ENCODE measurements at regions not wholly inside any gene's neighbourhood (a gene's known extent, or its start where the extent isn't known, plus 50 kb on each side); places are given as distances from the start of the nearest gene placed in this dataset.
A peak's percentile ranks its signal among the peaks of the same experiment; 100 is the strongest.

DNA sequence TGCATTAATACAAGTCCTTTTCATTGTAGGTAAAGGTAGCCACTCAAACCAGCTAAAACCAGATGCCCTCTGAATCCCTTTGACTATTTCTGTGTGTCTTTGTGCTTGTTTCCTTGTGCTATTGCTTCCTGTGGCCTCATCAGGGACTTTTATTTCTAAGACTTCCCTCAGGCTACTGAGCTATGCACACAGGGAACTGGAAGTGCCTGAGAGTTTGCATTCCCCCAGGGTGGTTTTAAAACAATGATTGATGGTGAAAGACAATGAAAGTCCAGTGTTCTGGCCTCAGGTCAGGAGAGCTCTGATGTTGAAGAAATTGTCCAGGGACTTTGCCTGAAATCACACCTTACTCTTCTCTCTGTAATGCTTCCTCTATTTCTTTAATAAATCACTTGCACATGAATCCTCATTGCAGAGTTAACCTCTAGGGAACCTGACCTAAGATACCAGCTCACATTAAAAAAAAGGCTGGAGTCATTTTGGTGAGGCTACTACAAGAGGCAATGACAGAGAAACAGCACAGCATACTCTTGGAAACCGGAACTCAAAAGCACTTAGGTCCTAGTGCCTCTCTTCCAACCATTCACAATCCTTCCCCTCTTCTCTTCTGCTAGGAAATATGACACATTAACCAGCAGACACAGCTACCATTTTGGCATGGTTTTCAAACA is 158.1 kb upstream of the NREP start:
- DNase-seq (ENCODE audit: low spot score): no peak
- no peak overlapping the region for H3K14ac ChIP-seq (ENCODE audit: low read length)
- H3K4ac ChIP-seq (ENCODE audit: low read length): no peak overlapping the region
- H4K8ac ChIP-seq (ENCODE audit: low read depth, low read length): no peak overlapping the region
- no peak overlapping the region for H3K4me3 ChIP-seq (ENCODE audit: low read length in 2 of 2)
- no peak overlapping the region for H2BK15ac ChIP-seq (ENCODE audit: low read length)
- H2BK120ac ChIP-seq (ENCODE audit: low read depth, low read length): no peak overlapping the region
- H2BK12ac ChIP-seq (ENCODE audit: low read length): no peak overlapping the region
- H3K18ac ChIP-seq (ENCODE audit: low read length): no peak overlapping the region
- H2BK5ac ChIP-seq (ENCODE audit: low read length): no peak overlapping the region
- no peak overlapping the region for H4K91ac ChIP-seq (ENCODE audit: low read depth, low read length, poor library complexity)
- H3K27me3 ChIP-seq (ENCODE audit: control insufficient read depth in 3 of 3, insufficient read depth in 3 of 3, low read depth in 1 of 3, low read length in 3 of 3): no peaks in the 10 kb centered on the region
- no peak overlapping the region for H3K23ac ChIP-seq (ENCODE audit: low read depth, low read length, poor library complexity)
- no peak overlapping the region for H3K27ac ChIP-seq (replicated peaks; ENCODE audit: low read length)
- no peak overlapping the region for H3K9ac ChIP-seq (ENCODE audit: low read depth, low read length, poor library complexity)
- H2AFZ ChIP-seq (ENCODE audit: low read length): peak overlapping the region; percentile 10
- no peak overlapping the region for H3K4me2 ChIP-seq (ENCODE audit: insufficient read depth, low read length, poor library complexity, severe bottlenecking)
- no peaks in the 10 kb centered on the region for H3K79me1 ChIP-seq (ENCODE audit: low read depth, low read length)
- no peaks in the 10 kb centered on the region for H3K4me1 ChIP-seq (ENCODE audit: control insufficient read depth in 2 of 2, insufficient read depth in 1 of 2, low read depth in 1 of 2, low read length in 2 of 2)
- H3K9me3 ChIP-seq (replicated peaks in 1 of 2; ENCODE audit: control insufficient read depth in 2 of 2, insufficient read depth in 1 of 2, low read depth in 1 of 2, low read length in 2 of 2): no peaks in the 10 kb centered on the region
- no peak overlapping the region for H2AK5ac ChIP-seq (ENCODE audit: low read depth, low read length)
- H3K36me3 ChIP-seq (replicated peaks in 1 of 2; ENCODE audit: control insufficient read depth in 2 of 2, insufficient read depth in 2 of 2, low read length in 2 of 2): no peaks in the 10 kb centered on the region
- no CpG with 5 or more reads among the region's 1 CpG for WGBS, 2 donors (ENCODE audit: extremely low coverage in 2 of 2, insufficient read length in 2 of 2, insufficient replicate concordance in 1 of 2)

GRCh38 chr5:111902436-111902835 is 145.4 kb upstream of the NREP start:
- DNase-seq (ENCODE audit: low spot score): no peak
- H3K27ac ChIP-seq (replicated peaks; ENCODE audit: low read length): no peak overlapping the region

GRCh38 chr5:111901296-111901695 is 144.3 kb upstream of the NREP start:
- Histone ChIP-seq H3K9me3 (replicated peaks in 1 of 2; ENCODE audit: control insufficient read depth in 2 of 2, insufficient read depth in 1 of 2, low read depth in 1 of 2, low read length in 2 of 2) (peaks cover 0 to 6% of the 10 kb centered on the region in 2 donors), H3K4me1 (ENCODE audit: control insufficient read depth in 2 of 2, insufficient read depth in 1 of 2, low read depth in 1 of 2, low read length in 2 of 2) (no peaks in the 10 kb centered on the region), H3K79me1 (ENCODE audit: low read depth, low read length) (no peaks in the 10 kb centered on the region), H4K8ac (ENCODE audit: low read depth, low read length) (no peak overlapping the region), H3K27ac (replicated peaks; ENCODE audit: low read length) (no peak overlapping the region), H2BK12ac (ENCODE audit: low read length) (no peak overlapping the region), H3K9ac (ENCODE audit: low read depth, low read length, poor library complexity) (no peak overlapping the region), H3K27me3 (ENCODE audit: control insufficient read depth in 3 of 3, insufficient read depth in 3 of 3, low read depth in 1 of 3, low read length in 3 of 3) (no peaks in the 10 kb centered on the region), H3K4ac (ENCODE audit: low read length) (no peak overlapping the region), H3K14ac (ENCODE audit: low read length) (no peak overlapping the region), H3K23ac (ENCODE audit: low read depth, low read length, poor library complexity) (no peak overlapping the region), H2AK5ac (ENCODE audit: low read depth, low read length) (no peak overlapping the region), H2BK120ac (ENCODE audit: low read depth, low read length) (no peak overlapping the region), H2BK5ac (ENCODE audit: low read length) (no peak overlapping the region), H4K91ac (ENCODE audit: low read depth, low read length, poor library complexity) (no peak overlapping the region), H2BK15ac (ENCODE audit: low read length) (no peak overlapping the region), H3K18ac (ENCODE audit: low read length) (no peak overlapping the region), H3K4me2 (ENCODE audit: insufficient read depth, low read length, poor library complexity, severe bottlenecking) (no peak overlapping the region), H3K4me3 (ENCODE audit: low read length in 2 of 2) (no peak overlapping the region), H2AFZ (ENCODE audit: low read length) (no peak overlapping the region), H3K36me3 (replicated peaks in 1 of 2; ENCODE audit: control insufficient read depth in 2 of 2, insufficient read depth in 2 of 2, low read length in 2 of 2) (no peaks in the 10 kb centered on the region)
- WGBS, 2 donors (ENCODE audit: extremely low coverage in 2 of 2, insufficient read length in 2 of 2, insufficient replicate concordance in 1 of 2): no CpG with 5 or more reads among the region's 2 CpGs
- DNase-seq (ENCODE audit: low spot score): no peak

More at GRCh38 chr5:111902436-111902835, 145.4 kb upstream of the NREP start:
- H3K4me3 ChIP-seq (ENCODE audit: low read length in 2 of 2): no peak overlapping the region
- WGBS, 2 donors (ENCODE audit: extremely low coverage in 2 of 2, insufficient read length in 2 of 2, insufficient replicate concordance in 1 of 2): no CpG with 5 or more reads among the region's 5 CpGs
- no peak overlapping the region for H2BK15ac ChIP-seq (ENCODE audit: low read length)
- no peak overlapping the region for H3K14ac ChIP-seq (ENCODE audit: low read length)
- H4K91ac ChIP-seq (ENCODE audit: low read depth, low read length, poor library complexity): no peak overlapping the region
- H3K27me3 ChIP-seq (ENCODE audit: control insufficient read depth in 3 of 3, insufficient read depth in 3 of 3, low read depth in 1 of 3, low read length in 3 of 3): no peaks in the 10 kb centered on the region
- H3K4me1 ChIP-seq (ENCODE audit: control insufficient read depth in 2 of 2, insufficient read depth in 1 of 2, low read depth in 1 of 2, low read length in 2 of 2): no peaks in the 10 kb centered on the region
- H3K36me3 ChIP-seq (replicated peaks in 1 of 2; ENCODE audit: control insufficient read depth in 2 of 2, insufficient read depth in 2 of 2, low read length in 2 of 2): no peaks in the 10 kb centered on the region
- no peak overlapping the region for H3K4me2 ChIP-seq (ENCODE audit: insufficient read depth, low read length, poor library complexity, severe bottlenecking)
- peaks cover 0 to 6% of the 10 kb centered on the region in 2 donors for H3K9me3 ChIP-seq (replicated peaks in 1 of 2; ENCODE audit: control insufficient read depth in 2 of 2, insufficient read depth in 1 of 2, low read depth in 1 of 2, low read length in 2 of 2)
- no peak overlapping the region for H2BK120ac ChIP-seq (ENCODE audit: low read depth, low read length)
- H2BK12ac ChIP-seq (ENCODE audit: low read length): no peak overlapping the region
- H3K18ac ChIP-seq (ENCODE audit: low read length): no peak overlapping the region
- H3K23ac ChIP-seq (ENCODE audit: low read depth, low read length, poor library complexity): no peak overlapping the region
- H3K79me1 ChIP-seq (ENCODE audit: low read depth, low read length): no peaks in the 10 kb centered on the region
- H3K4ac ChIP-seq (ENCODE audit: low read length): no peak overlapping the region
- no peak overlapping the region for H2BK5ac ChIP-seq (ENCODE audit: low read length)
- no peak overlapping the region for H2AK5ac ChIP-seq (ENCODE audit: low read depth, low read length)
- H4K8ac ChIP-seq (ENCODE audit: low read depth, low read length): no peak overlapping the region
- H2AFZ ChIP-seq (ENCODE audit: low read length): no peak overlapping the region
- no peak overlapping the region for H3K9ac ChIP-seq (ENCODE audit: low read depth, low read length, poor library complexity)

GRCh38 chr5:111892949-111893348 is 136.0 kb upstream of the NREP start:
- H3K9me3 ChIP-seq (replicated peaks in 1 of 2; ENCODE audit: control insufficient read depth in 2 of 2, insufficient read depth in 1 of 2, low read depth in 1 of 2, low read length in 2 of 2): peaks cover 0 to 2% of the 10 kb centered on the region in 2 donors
- H4K91ac ChIP-seq (ENCODE audit: low read depth, low read length, poor library complexity): no peak overlapping the region
- H2BK15ac ChIP-seq (ENCODE audit: low read length): no peak overlapping the region
- no peaks in the 10 kb centered on the region for H3K4me1 ChIP-seq (ENCODE audit: control insufficient read depth in 2 of 2, insufficient read depth in 1 of 2, low read depth in 1 of 2, low read length in 2 of 2)
- H3K18ac ChIP-seq (ENCODE audit: low read length): no peak overlapping the region
- DNase-seq (ENCODE audit: low spot score): no peak
- no peak overlapping the region for H3K27ac ChIP-seq (replicated peaks; ENCODE audit: low read length)
- H2BK5ac ChIP-seq (ENCODE audit: low read length): no peak overlapping the region
- no peaks in the 10 kb centered on the region for H3K27me3 ChIP-seq (ENCODE audit: control insufficient read depth in 3 of 3, insufficient read depth in 3 of 3, low read depth in 1 of 3, low read length in 3 of 3)
- H3K79me1 ChIP-seq (ENCODE audit: low read depth, low read length): no peaks in the 10 kb centered on the region
- H3K4ac ChIP-seq (ENCODE audit: low read length): no peak overlapping the region
- no peak overlapping the region for H3K14ac ChIP-seq (ENCODE audit: low read length)
- no peak overlapping the region for H3K4me2 ChIP-seq (ENCODE audit: insufficient read depth, low read length, poor library complexity, severe bottlenecking)
- no peak overlapping the region for H2AK5ac ChIP-seq (ENCODE audit: low read depth, low read length)
- H3K9ac ChIP-seq (ENCODE audit: low read depth, low read length, poor library complexity): no peak overlapping the region
- H4K8ac ChIP-seq (ENCODE audit: low read depth, low read length): no peak overlapping the region
- no peak overlapping the region for H2AFZ ChIP-seq (ENCODE audit: low read length)
- no CpG with 5 or more reads among the region's 1 CpG for WGBS, 2 donors (ENCODE audit: extremely low coverage in 2 of 2, insufficient read length in 2 of 2, insufficient replicate concordance in 1 of 2)
- H3K4me3 ChIP-seq (ENCODE audit: low read length in 2 of 2): no peak overlapping the region
- H3K23ac ChIP-seq (ENCODE audit: low read depth, low read length, poor library complexity): no peak overlapping the region
- H3K36me3 ChIP-seq (replicated peaks in 1 of 2; ENCODE audit: control insufficient read depth in 2 of 2, insufficient read depth in 2 of 2, low read length in 2 of 2): no peaks in the 10 kb centered on the region
- H2BK12ac ChIP-seq (ENCODE audit: low read length): no peak overlapping the region
- no peak overlapping the region for H2BK120ac ChIP-seq (ENCODE audit: low read depth, low read length)
